Tibial artery (tissue), 4 donors: ENCODE measurements at regions not wholly inside any gene's neighbourhood (a gene's known extent, or its start where the extent isn't known, plus 50 kb on each side); places are given as distances from the start of the nearest gene placed in this dataset.
A peak's percentile ranks its signal among the peaks of the same experiment; 100 is the strongest.

Experiments used
- DNase-seq, 2 donors: peaks; one replicate each; pipeline ENCODE4 v3.0.0-alpha.2; 2019
- H3K27ac ChIP-seq, 2 donors: fragments of 200-600 bp; sonication (generic) in 1 of 2; 1 replicate in 1 of 2; 2 replicates in 1 of 2; pipeline ENCODE4 v1.5.1; 2018 to 2019; ENCODE audit warnings: mild to moderate bottlenecking in 1 of 2
- H3K27me3 ChIP-seq, 2 donors: fragments of 200-600 bp; sonication (generic) in 1 of 2; one replicate each; pipeline versions ENCODE4 v1.5.1 to v1.6.0; 2016 to 2019
- H3K36me3 ChIP-seq, 3 donors: fragments of 200-600 bp; sonication (generic) in 2 of 3; one replicate each; pipeline ENCODE4 v1.5.1; 2016 to 2019; ENCODE audit warnings: mild to moderate bottlenecking in 2 of 3
- H3K4me1 ChIP-seq, 4 donors: fragments of 200-600 bp; sonication (generic) in 2 of 4; 1 replicate in 3 of 4; 2 replicates in 1 of 4; pipeline ENCODE4 v1.5.1; 2016 to 2019
- H3K4me3 ChIP-seq, 2 donors: fragments of 200-600 bp; sonication (generic) in 1 of 2; 1 replicate in 1 of 2; 2 replicates in 1 of 2; pipeline ENCODE4 v1.5.1; 2018 to 2019; ENCODE audit warnings: mild to moderate bottlenecking in 2 of 2
- H3K9me3 ChIP-seq, 3 donors: fragments of 200-600 bp; sonication (generic) in 1 of 3; one replicate each; pipeline ENCODE4 v1.5.1; 2016 to 2019
- CTCF ChIP-seq, 2 experiments: fragments of 200-600 bp in 1 of 2; fragments of 450-650 bp in 1 of 2; IDR thresholded peaks; one replicate each; pipeline ENCODE4 v1.5.1; 2017 to 2019; ENCODE audit warnings: antibody characterized with exemption in 2 of 2, mild to moderate bottlenecking in 1 of 2, moderate library complexity in 1 of 2
- intact Hi-C: fragments of 100-400 bp; cut with DNase I; formaldehyde crosslinking; loops from one replicate; pipeline ENCODE4 v1.15.0; 2023; ENCODE audit warnings: low total_unique reads

DNA sequence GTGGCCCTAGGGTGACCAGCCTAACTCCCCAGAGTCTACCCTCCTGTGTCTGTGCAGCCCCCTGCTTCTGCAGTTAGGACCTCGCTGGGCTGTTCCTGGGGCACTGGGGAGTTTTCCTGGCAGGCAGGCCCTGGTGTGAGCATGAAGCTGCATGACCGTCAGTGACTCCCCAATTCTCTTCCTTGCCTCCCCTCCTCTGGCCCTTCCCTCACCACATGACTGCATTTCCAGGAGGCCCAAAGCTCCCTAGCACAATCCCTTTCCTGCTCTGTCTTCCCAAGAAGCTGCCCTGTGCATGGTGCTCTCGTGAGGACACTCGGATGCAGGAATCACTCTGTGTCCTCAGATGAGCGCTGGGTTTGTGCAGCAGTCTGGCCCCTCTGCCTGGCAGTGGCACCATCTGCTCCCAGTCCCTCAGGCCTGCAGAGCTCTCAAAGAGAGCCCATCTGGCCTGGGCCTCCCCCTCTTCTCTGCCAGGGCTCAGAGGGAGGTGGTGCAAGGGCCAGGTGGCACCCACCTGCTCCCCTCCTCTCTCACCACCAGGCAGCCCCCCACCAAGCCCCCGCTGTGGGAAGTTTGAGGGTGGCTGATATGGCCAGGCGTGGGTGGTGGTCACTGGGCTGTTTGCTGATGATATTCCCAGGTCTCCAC, 125.6 kb upstream of the HS6ST1 start:
- peak; percentile 17 to 41 for DNase-seq
- no peaks in the 10 kb centered on the region for H3K9me3 ChIP-seq
- no peak overlapping the region for H3K27ac ChIP-seq
- no peak for TF ChIP-seq CTCF (IDR thresholded peaks at IDR 0.05)
- intact Hi-C loops, result no loop called here
- no peaks in the 10 kb centered on the region for H3K36me3 ChIP-seq
- no peaks in the 10 kb centered on the region for H3K27me3 ChIP-seq
- H3K4me3 ChIP-seq, result no peak overlapping the region
- H3K4me1 ChIP-seq, result peaks cover 0 to 36% (median 23%) of the 10 kb centered on the region in 4 donors

DNA sequence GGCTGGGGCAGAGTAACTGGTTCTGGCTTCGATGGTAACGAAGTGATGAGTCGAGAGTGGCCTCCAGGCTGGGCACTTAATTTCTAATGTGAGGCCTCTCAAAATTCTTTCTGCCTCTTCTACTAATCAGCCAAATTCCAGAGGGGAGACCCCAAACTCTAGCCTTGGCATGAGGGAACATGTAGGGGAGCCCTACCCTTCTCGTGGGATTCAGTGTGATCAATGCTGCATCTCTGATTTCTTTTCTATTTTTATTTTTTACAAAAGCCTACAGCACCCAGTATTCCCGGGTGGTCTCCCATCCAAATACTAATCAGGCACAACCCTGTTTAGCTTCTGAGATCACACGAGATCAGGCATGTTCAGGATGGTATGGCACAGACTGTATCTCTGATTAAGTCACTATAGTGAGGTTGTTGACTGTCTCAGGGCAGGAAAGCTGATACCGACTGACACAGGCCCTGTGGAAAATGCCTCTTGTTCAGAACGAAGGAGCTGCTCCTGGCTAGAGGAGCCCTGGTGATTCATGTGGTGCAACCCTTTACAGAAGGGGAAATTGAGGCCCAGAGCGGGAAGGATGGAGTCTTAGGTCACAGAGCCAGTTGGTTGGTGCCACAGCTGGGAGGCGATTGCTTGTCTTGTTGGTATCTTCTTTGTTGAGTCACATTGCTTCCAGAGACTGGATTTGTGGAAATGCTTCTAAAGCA, 126.3 kb upstream of the HS6ST1 start:
- intact Hi-C loops, result no loop called here
- Histone ChIP-seq H3K27me3 (no peaks in the 10 kb centered on the region), H3K4me1 (peaks cover 0 to 31% (median 19%) of the 10 kb centered on the region in 4 donors), H3K9me3 (no peaks in the 10 kb centered on the region), H3K27ac (no peak overlapping the region), H3K36me3 (no peaks in the 10 kb centered on the region), H3K4me3 (no peak overlapping the region)
- no peak for TF ChIP-seq CTCF (IDR thresholded peaks at IDR 0.05)
- peak; percentile 15 to 31 for DNase-seq

DNA sequence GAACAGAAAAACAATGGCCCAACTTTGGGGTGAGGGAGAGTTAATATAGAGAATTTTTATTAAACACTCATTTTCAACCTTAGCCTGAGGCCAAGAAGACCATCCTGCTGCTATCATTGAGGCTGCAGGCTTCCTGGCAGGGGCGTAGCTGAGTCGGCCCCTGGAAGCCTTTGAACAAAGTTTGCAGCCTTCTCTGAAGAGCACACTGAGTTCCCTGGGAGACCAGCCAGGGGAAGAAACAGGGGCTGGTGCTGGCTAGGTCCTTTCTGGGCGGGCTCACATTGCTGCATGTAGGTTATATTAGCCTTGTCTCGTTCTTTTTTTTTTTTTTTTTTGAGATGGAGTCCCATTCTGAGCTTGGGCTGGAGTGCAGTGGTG, 126.8 kb upstream of the HS6ST1 start:
- intact Hi-C loops, result no loop called here
- H3K4me1 ChIP-seq, result peaks cover 0 to 26% (median 14%) of the 10 kb centered on the region in 4 donors
- TF ChIP-seq CTCF (IDR thresholded peaks at IDR 0.05), result no peak
- H3K27me3 ChIP-seq, result no peaks in the 10 kb centered on the region
- H3K9me3 ChIP-seq, result no peaks in the 10 kb centered on the region
- peak; percentile 20 to 45 for DNase-seq
- no peaks in the 10 kb centered on the region for H3K36me3 ChIP-seq
- no peak overlapping the region for H3K27ac ChIP-seq
- no peak overlapping the region for H3K4me3 ChIP-seq

GRCh38 chr2:128446049-128446873, 127.6 kb upstream of the HS6ST1 start:
- H3K36me3 ChIP-seq, result no peaks in the 10 kb centered on the region
- H3K9me3 ChIP-seq, result no peaks in the 10 kb centered on the region
- no peak overlapping the region for H3K4me3 ChIP-seq
- intact Hi-C loops, result no loop called here
- DNase-seq, result peak; percentile 17 to 20
- peaks cover 0 to 18% (median 7%) of the 10 kb centered on the region in 4 donors for H3K4me1 ChIP-seq
- H3K27ac ChIP-seq, result no peak overlapping the region
- H3K27me3 ChIP-seq, result no peaks in the 10 kb centered on the region
- TF ChIP-seq CTCF (IDR thresholded peaks at IDR 0.05), result no peak

DNA sequence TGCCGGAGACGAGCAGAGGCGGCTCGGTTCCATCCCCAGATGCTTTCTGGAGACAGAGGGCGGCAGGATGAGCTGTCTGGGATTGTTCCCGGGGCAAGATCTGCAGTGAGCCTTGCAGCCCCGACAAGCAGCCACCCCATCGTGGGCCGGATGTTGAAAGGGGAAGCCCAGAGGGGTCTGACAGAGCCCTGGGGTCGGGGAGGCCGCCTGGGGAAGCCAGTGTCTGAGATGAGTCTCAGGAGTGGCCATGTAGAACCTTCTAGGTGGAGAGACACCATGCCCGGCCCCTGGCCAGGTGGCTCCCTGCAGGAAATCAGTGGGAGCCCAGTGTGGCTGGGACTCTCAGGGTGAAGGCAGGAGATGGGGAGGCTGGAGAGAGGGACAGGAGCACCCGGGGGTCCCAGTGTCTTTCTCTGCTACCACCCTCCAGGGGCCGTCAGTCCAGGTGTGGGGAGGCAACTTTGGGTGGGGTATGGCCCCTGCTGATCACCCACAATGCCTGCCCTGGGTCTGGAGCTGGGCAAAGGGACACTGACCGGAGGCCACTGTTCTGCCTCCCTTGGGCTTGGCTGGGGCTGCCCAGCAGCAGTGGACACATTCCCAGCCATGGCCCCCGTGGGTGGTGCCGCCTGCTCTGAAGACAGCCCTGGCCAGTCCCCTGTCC, 128.3 kb upstream of the HS6ST1 start:
- no peaks in the 10 kb centered on the region for H3K27me3 ChIP-seq
- H3K4me1 ChIP-seq, result peaks cover 0 to 12% (median 4%) of the 10 kb centered on the region in 4 donors
- no peaks in the 10 kb centered on the region for H3K9me3 ChIP-seq
- no peaks in the 10 kb centered on the region for H3K36me3 ChIP-seq
- no peak overlapping the region for H3K27ac ChIP-seq
- intact Hi-C loops, result no loop called here
- peak; percentile 9 to 42 for DNase-seq
- no peak for TF ChIP-seq CTCF (IDR thresholded peaks at IDR 0.05)
- no peak overlapping the region for H3K4me3 ChIP-seq
